H54 (cell line): ENCODE measurements at regions not wholly inside any gene's neighbourhood (a gene's known extent, or its start where the extent isn't known, plus 50 kb on each side); places are given as distances from the start of the nearest gene placed in this dataset.

Experiments
- DNase-seq: peaks from one replicate; pipeline ENCODE4 v3.0.0; 2011; ENCODE audit warnings: low spot score, mixed read lengths; ENCODE audit not compliant: insufficient read length
- FAIRE-seq: peaks from 3 replicates; lab custom pipeline; 2011; peaks lifted over from hg19 to GRCh38; lab: Jason Lieb, UNC
- POLR2A ChIP-seq: IDR thresholded peaks from 2 replicates; pipeline ENCODE4 v1.6.1; 2011; ENCODE audit warnings: low read depth, mild to moderate bottlenecking, low read length

DNA sequence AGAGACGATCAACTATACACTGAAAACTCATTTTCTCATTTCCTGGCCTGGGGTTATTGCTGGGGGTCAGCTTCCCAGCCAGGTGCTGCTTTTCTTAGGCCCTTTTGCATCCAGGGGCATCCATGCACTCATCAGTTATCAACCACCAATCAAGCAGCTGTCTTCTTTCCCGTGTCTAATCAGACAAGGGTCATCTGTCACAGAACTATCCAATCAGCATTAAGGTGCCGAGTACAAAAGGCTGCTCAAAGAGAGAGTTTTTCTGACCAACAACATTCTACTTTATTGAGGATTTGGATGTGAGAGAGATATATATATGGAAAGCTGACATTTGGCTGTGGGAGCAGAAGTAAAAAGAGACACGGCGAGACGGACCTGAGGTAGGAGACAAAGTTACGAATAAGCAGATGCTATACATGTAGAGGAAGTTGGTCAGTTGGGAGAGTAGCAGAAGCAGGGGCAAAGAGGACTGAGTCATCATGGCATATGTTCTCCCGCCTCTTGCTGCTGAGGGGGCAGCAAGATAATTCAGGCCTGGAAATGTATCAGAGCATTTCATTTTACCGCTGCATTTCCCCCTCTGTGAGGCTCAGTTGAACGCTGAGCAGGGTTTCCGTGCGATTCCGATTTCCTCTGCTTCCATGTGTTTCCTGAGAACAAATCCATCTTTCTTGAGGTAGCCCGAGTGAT, 129.3 kb downstream of the NUP35 start:
- TF ChIP-seq POLR2A: no peak
- DNase-seq (no peak), FAIRE-seq (no peak)

GRCh38 chr2:183255411-183255810, 131.2 kb downstream of the NUP35 start:
- FAIRE-seq (no peak), DNase-seq (no peak)
- no peak for TF ChIP-seq POLR2A

DNA sequence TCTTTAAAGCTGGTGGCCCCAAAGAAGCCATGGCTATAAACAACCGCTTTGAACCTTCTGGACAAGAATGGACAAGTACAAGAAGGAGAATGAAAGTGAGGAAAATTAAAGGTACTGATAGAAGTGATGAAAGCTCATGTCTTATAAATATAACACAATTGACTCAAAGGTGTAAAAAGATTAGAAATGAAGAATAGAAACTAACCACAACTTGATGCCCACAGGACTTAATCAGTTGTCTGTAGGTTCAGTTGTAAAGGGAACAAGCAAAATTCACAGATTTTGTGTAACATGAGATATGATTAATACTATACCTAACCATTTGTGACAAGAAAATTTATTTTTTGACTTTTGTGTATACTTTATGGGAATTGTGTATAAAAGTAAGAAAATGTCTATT, 135.7 kb downstream of the NUP35 start:
- FAIRE-seq (no peak), DNase-seq (no peak)
- no peak for TF ChIP-seq POLR2A

DNA sequence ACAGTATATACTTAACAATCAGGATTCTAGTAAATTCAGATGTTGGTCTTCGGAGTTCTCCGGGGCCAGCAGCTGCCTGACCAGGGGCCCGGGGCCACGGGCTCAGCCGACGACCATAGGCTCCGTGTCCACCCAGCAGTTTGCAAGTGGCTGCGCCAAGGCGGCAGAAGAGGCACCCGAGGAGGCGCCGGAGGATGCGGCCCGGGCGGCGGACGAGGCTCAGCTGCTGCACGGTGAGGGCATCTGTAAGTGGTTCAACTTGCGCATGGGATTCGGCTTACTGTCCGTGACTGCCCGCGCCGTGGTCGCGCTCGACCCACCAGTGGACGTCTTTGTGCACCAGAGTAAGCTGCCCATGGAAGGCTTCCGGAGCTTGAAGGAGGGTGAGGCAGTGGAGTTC, 136.3 kb downstream of the NUP35 start:
- FAIRE-seq (no peak), DNase-seq (no peak)
- TF ChIP-seq POLR2A: no peak

GRCh38 chr2:183264890-183265535, 140.8 kb downstream of the NUP35 start:
- FAIRE-seq: no peak
- TF ChIP-seq POLR2A: no peak
- no peak for DNase-seq

DNA sequence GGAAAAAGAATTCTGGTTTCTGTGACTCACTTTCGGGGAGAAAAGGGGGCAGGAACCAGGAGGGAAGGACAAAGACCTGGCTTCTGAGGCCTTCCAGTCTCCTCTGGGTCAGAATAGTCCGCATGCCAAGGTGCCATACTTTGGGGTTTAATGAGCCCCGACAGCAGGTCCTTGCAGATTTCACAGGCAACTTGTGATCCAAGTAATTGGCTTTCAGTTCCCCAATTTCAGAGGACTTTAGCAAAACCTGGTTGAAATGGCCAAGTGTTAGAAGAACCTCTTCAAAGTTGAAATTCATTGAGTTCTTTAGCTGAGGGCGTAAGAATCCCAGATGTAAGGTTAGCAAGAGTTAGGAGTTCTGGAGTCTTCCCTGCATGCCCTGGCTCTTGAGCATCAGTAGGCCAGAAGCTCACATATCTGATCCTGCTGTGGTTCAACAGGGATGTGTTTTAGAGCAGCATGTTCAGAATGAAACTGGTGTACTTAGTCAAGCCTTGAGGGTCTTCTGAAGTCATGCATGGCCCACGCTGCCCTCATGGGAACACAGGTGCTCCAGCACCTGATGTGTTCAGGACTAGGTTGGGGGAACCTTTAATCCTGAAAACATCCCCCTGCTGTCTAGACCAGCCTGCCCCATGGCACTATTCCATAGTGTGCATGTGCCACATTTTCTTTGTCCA, 143.0 kb downstream of the NUP35 start:
- no peak for TF ChIP-seq POLR2A
- FAIRE-seq (no peak), DNase-seq (no peak)

GRCh38 chr2:183269956-183270355, 145.7 kb downstream of the NUP35 start:
- no peak for DNase-seq
- no peak for TF ChIP-seq POLR2A
- FAIRE-seq: peak; percentile 84

- no peak for DNase-seq
- FAIRE-seq: no peak
- no peak for TF ChIP-seq POLR2A
Measured at GRCh38 chr2:183283209-183283608, 159.0 kb downstream of the NUP35 start.

GRCh38 chr2:183284606-183285005, 160.4 kb downstream of the NUP35 start:
- peak; percentile 17 for DNase-seq
- FAIRE-seq: peak; percentile 87
- TF ChIP-seq POLR2A: no peak

DNA sequence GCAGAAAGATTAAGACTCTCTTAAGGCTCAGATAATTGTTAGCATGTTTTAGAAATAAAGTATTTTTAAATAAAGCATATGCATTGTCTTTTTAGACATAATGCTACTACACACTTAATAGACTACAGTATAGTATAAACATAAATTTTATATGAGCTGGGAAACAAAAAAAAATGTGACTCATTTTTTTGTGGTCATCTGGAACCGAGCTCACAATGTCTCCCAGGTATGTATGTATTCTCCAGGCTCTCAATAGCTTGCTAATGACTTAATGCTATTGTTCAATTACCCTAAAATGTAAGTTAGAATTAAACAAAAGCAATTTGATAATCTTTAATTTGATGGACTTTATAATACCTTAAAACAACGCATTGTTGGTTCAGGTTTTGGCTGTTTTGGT, 167.2 kb downstream of the NUP35 start:
- FAIRE-seq (no peak), DNase-seq (no peak)
- no peak for TF ChIP-seq POLR2A

- TF ChIP-seq POLR2A: no peak
- FAIRE-seq (no peak), DNase-seq (no peak)
Measured at GRCh38 chr2:183292028-183292427, 167.8 kb downstream of the NUP35 start.

DNA sequence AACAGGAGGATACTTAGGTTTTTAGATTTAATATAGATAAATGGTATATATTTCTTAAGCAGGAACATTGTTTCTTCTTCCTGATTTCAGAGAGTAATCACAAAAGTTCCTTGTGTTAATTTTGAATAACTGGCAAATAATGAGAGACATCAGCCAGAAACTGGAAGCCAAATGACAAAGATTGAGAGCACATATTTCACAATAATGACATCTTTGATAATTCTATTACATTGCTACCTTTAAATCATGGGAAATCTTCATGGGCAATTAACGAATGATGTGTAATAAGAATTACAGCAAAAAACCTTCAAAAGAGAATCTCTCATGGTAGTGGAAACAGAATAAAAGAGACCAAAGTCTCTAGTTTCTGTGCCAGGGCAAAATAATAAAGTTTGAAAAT, 215.1 kb downstream of the NUP35 start:
- no peak for TF ChIP-seq POLR2A
- DNase-seq (no peak), FAIRE-seq (no peak)

GRCh38 chr2:183341057-183341456, 216.8 kb downstream of the NUP35 start:
- FAIRE-seq (no peak), DNase-seq (no peak)
- TF ChIP-seq POLR2A: no peak

DNA sequence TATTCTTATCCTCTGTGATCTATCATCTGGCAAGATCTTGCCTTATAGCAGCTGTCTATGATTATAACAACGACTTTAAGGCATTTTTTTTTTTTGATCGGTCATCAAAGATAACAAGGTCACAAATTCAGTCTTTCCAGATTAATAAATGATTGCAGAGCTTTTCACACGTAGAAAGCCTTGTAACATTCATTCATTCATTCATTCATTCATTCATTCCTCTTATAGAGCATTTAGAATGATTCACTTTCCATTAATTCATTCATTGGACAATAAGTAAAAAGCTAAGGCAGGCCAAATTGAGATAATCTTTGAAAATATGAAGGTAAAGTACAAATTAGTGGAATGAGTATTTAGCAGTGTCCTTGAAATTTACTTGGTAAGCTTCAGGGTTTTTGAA, 223.7 kb downstream of the NUP35 start:
- FAIRE-seq: no peak
- DNase-seq: no peak
- no peak for TF ChIP-seq POLR2A
